ENCODE measurements at regions not wholly inside any gene's neighbourhood (a gene's known extent, or its start where the extent isn't known, plus 50 kb on each side); places are given as distances from the start of the nearest gene placed in this dataset.

GRCh38 chr5:38151878-38152277 is 106.5 kb upstream of the EGFLAM start:
- Histone ChIP-seq H3K4me1 (ENCODE audit: insufficient read depth, low read length) (no peaks in the 10 kb centered on the region), H3K4me3 (ENCODE audit: low read length) (no peak overlapping the region), H3K36me3 (ENCODE audit: insufficient read depth, low read length) (no peaks in the 10 kb centered on the region), H3K27me3 (ENCODE audit: control insufficient read depth in 1 of 2, insufficient read depth in 2 of 2, low read length in 2 of 2) (peaks cover 2 to 4% of the 10 kb centered on the region in 2 experiments), H3K27ac (ENCODE audit: low read depth in 1 of 2, low read length in 2 of 2) (no peak overlapping the region), H3K9me3 (ENCODE audit: control insufficient read depth in 1 of 2, insufficient read depth in 1 of 2, low read length in 2 of 2) (no peaks in the 10 kb centered on the region)
- no peaks in the 10 kb centered on the region for H3K36me3 Mint-ChIP-seq (ENCODE audit: low read depth)
- no peak overlapping the region for H3K27ac Mint-ChIP-seq
- no peak for TF ChIP-seq CTCF (IDR thresholded peaks at IDR 0.05)
- intact Hi-C loops (cut with DNase I, micrococcal nuclease), result loop anchor here in 1 of 2 experiments (1.0 kb wide), 1 partner anchor 31 kb away; no protein-coding TSS in a partner anchor
- H3K9me3 Mint-ChIP-seq, result no peaks in the 10 kb centered on the region
- peaks cover 21% of the 10 kb centered on the region for H3K27me3 Mint-ChIP-seq
- ChIA-PET CTCF (no interaction called here), POLR2A (no interaction called here)
- no peak for DNase-seq
- no peak for ATAC-seq (ENCODE audit: poor library complexity)
- no peak overlapping the region for H3K4me3 Mint-ChIP-seq
- no peaks in the 10 kb centered on the region for H3K4me1 Mint-ChIP-seq (ENCODE audit: low read depth)

GRCh38 chr5:38149815-38150195 is 108.6 kb upstream of the EGFLAM start:
- Histone ChIP-seq H3K36me3 (ENCODE audit: insufficient read depth, low read length) (no peaks in the 10 kb centered on the region), H3K9me3 (ENCODE audit: control insufficient read depth in 1 of 2, insufficient read depth in 1 of 2, low read length in 2 of 2) (no peaks in the 10 kb centered on the region), H3K4me3 (ENCODE audit: low read length) (no peak overlapping the region), H3K27ac (ENCODE audit: low read depth in 1 of 2, low read length in 2 of 2) (no peak overlapping the region), H3K4me1 (ENCODE audit: insufficient read depth, low read length) (no peaks in the 10 kb centered on the region), H3K27me3 (ENCODE audit: control insufficient read depth in 1 of 2, insufficient read depth in 2 of 2, low read length in 2 of 2) (peaks cover 2% of the 10 kb centered on the region in 2 experiments)
- Mint-ChIP-seq H3K4me1 (ENCODE audit: low read depth) (no peaks in the 10 kb centered on the region), H3K9me3 (no peaks in the 10 kb centered on the region), H3K4me3 (no peak overlapping the region), H3K36me3 (ENCODE audit: low read depth) (no peaks in the 10 kb centered on the region), H3K27me3 (peaks cover 7% of the 10 kb centered on the region), H3K27ac (no peak overlapping the region)
- DNase-seq, result no peak
- ChIA-PET CTCF (no interaction called here), POLR2A (no interaction called here)
- no peak for ATAC-seq (ENCODE audit: poor library complexity)
- TF ChIP-seq CTCF (IDR thresholded peaks at IDR 0.05), result no peak
- intact Hi-C loops (cut with DNase I, micrococcal nuclease), result no loop called here

GRCh38 chr5:38148021-38148625 is 110.2 kb upstream of the EGFLAM start:
- Histone ChIP-seq H3K27ac (ENCODE audit: low read depth in 1 of 2, low read length in 2 of 2) (no peak overlapping the region), H3K9me3 (ENCODE audit: control insufficient read depth in 1 of 2, insufficient read depth in 1 of 2, low read length in 2 of 2) (peaks cover 0 to 3% of the 10 kb centered on the region in 2 experiments), H3K4me1 (ENCODE audit: insufficient read depth, low read length) (no peaks in the 10 kb centered on the region), H3K4me3 (ENCODE audit: low read length) (no peak overlapping the region), H3K36me3 (ENCODE audit: insufficient read depth, low read length) (no peaks in the 10 kb centered on the region), H3K27me3 (ENCODE audit: control insufficient read depth in 1 of 2, insufficient read depth in 2 of 2, low read length in 2 of 2) (no peaks in the 10 kb centered on the region)
- H3K36me3 Mint-ChIP-seq (ENCODE audit: low read depth), result no peaks in the 10 kb centered on the region
- no peaks in the 10 kb centered on the region for H3K9me3 Mint-ChIP-seq
- no peak for TF ChIP-seq CTCF (IDR thresholded peaks at IDR 0.05)
- intact Hi-C loops (cut with DNase I, micrococcal nuclease), result no loop called here
- CTCF ChIA-PET, result no interaction called here
- no peak overlapping the region for H3K4me3 Mint-ChIP-seq
- no peaks in the 10 kb centered on the region for H3K27me3 Mint-ChIP-seq
- H3K4me1 Mint-ChIP-seq (ENCODE audit: low read depth), result no peaks in the 10 kb centered on the region
- ATAC-seq (ENCODE audit: poor library complexity), result no peak
- DNase-seq, result no peak
- POLR2A ChIA-PET, result no interaction called here
- no peak overlapping the region for H3K27ac Mint-ChIP-seq

All from CD4-positive, alpha-beta T cell (primary cell).